ENCODE measurements at regions not wholly inside any gene's neighbourhood (a gene's known extent, or its start where the extent isn't known, plus 50 kb on each side); places are given as distances from the start of the nearest gene placed in this dataset.

DNA sequence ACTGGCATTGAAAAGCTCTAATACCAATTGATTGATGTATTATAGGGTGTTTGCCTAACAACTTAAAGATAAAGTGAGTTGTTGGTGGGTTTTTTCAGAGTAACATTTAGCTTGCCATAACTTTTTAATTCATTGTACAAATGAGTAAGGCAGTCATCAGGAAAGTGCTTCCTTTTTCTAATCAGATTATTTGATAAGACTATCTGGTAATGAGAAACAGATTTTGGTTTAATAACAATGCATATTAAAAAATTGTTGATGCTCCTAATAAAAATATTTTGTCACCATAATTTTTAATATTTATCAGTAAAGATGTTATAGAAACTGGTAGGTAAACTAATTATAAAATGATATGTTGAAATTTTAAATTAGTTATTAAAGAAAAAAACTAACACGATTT is 51.3 kb downstream of the BLTP1 start:
- H3K27me3 ChIP-seq (ENCODE audit: control insufficient read depth, insufficient read depth, low read length): no peaks in the 10 kb centered on the region
- no peak overlapping the region for H3K27ac ChIP-seq (ENCODE audit: insufficient read depth, low read length, poor library complexity, severe bottlenecking)
- DNase-seq (no peak), ATAC-seq (ENCODE audit: low read depth in 2 of 2) (no peak)
- Mint-ChIP-seq H3K27ac (no peak overlapping the region), H3K4me3 (no peak overlapping the region), H3K4me1 (peaks cover 0 to 10% (median 5%) of the 10 kb centered on the region in 4 donors), H3K9me3 (no peaks in the 10 kb centered on the region), H3K36me3 (peaks cover 46% of the 10 kb centered on the region), H3K27me3 (no peaks in the 10 kb centered on the region)
- no peak overlapping the region for H3K4me3 ChIP-seq (ENCODE audit: low read depth, low read length)
- H3K4me1 ChIP-seq (ENCODE audit: control insufficient read depth, insufficient read depth, low read length, poor library complexity, severe bottlenecking): no peaks in the 10 kb centered on the region
- peaks cover 64% of the 10 kb centered on the region for H3K36me3 ChIP-seq (ENCODE audit: control insufficient read depth, insufficient read depth, low read length)
- H3K9me3 ChIP-seq (ENCODE audit: control insufficient read depth in 2 of 2, low read length in 2 of 2): no peaks in the 10 kb centered on the region

DNA sequence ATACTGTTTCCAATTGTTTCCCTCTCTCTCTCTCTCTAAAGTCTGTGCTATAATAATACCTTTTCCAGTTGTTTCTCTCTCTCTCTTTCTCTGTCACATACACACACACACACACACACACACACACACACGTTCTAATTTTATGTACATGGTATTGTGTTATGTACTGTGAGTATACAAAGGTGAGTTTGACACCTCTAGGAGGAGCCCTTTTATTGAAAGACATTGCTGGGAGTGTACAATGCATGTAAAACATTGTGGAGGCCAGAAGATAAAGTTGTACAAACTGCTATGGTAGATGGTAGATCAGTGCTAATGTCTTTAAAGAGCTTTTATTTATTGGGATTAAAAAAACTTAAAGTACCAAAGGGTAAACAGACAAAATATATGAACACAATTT is 53.6 kb downstream of the BLTP1 start:
- H3K36me3 Mint-ChIP-seq: peaks cover 37% of the 10 kb centered on the region
- Histone ChIP-seq H3K4me3 (ENCODE audit: low read depth, low read length) (no peak overlapping the region), H3K9me3 (ENCODE audit: control insufficient read depth in 2 of 2, low read length in 2 of 2) (no peaks in the 10 kb centered on the region), H3K27me3 (ENCODE audit: control insufficient read depth, insufficient read depth, low read length) (no peaks in the 10 kb centered on the region), H3K36me3 (ENCODE audit: control insufficient read depth, insufficient read depth, low read length) (peaks cover 65% of the 10 kb centered on the region), H3K27ac (ENCODE audit: insufficient read depth, low read length, poor library complexity, severe bottlenecking) (no peak overlapping the region), H3K4me1 (ENCODE audit: control insufficient read depth, insufficient read depth, low read length, poor library complexity, severe bottlenecking) (no peaks in the 10 kb centered on the region)
- no peaks in the 10 kb centered on the region for H3K9me3 Mint-ChIP-seq
- no peak overlapping the region for H3K27ac Mint-ChIP-seq
- ATAC-seq (ENCODE audit: low read depth in 2 of 2) (no peak), DNase-seq (peak in 1 of 3 donors; percentile 13)
- no peak overlapping the region for H3K4me3 Mint-ChIP-seq
- H3K4me1 Mint-ChIP-seq: peaks cover 0 to 8% (median 2%) of the 10 kb centered on the region in 4 donors
- H3K27me3 Mint-ChIP-seq: no peaks in the 10 kb centered on the region

GRCh38 chr4:122212880-122213279 is 60.7 kb downstream of the BLTP1 start:
- peak in 1 of 3 donors; percentile 25 for DNase-seq
- Mint-ChIP-seq H3K9me3 (peaks cover 0 to 4% (median 0%) of the 10 kb centered on the region in 7 donors), H3K27me3 (no peaks in the 10 kb centered on the region), H3K4me3 (no peak overlapping the region), H3K27ac (no peak overlapping the region), H3K4me1 (peaks cover 14 to 31% (median 19%) of the 10 kb centered on the region in 4 donors), H3K36me3 (peaks cover 48% of the 10 kb centered on the region)
- Histone ChIP-seq H3K36me3 (ENCODE audit: control insufficient read depth, insufficient read depth, low read length) (peaks cover 56% of the 10 kb centered on the region), H3K27ac (ENCODE audit: insufficient read depth, low read length, poor library complexity, severe bottlenecking) (no peak overlapping the region), H3K27me3 (ENCODE audit: control insufficient read depth, insufficient read depth, low read length) (no peaks in the 10 kb centered on the region), H3K4me3 (ENCODE audit: low read depth, low read length) (no peak overlapping the region), H3K4me1 (ENCODE audit: control insufficient read depth, insufficient read depth, low read length, poor library complexity, severe bottlenecking) (no peaks in the 10 kb centered on the region), H3K9me3 (ENCODE audit: control insufficient read depth in 2 of 2, low read length in 2 of 2) (no peaks in the 10 kb centered on the region)
- ATAC-seq (ENCODE audit: low read depth in 2 of 2): no peak

GRCh38 chr4:122218762-122219161 is 66.6 kb downstream of the BLTP1 start:
- no peak for ATAC-seq (ENCODE audit: low read depth in 2 of 2)

GRCh38 chr4:122219356-122219755 is 67.2 kb downstream of the BLTP1 start:
- ATAC-seq (ENCODE audit: low read depth in 2 of 2) (no peak), DNase-seq (no peak)
- Histone ChIP-seq H3K9me3 (ENCODE audit: control insufficient read depth in 2 of 2, low read length in 2 of 2) (no peaks in the 10 kb centered on the region), H3K36me3 (ENCODE audit: control insufficient read depth, insufficient read depth, low read length) (peaks cover 48% of the 10 kb centered on the region), H3K4me3 (ENCODE audit: low read depth, low read length) (no peak overlapping the region), H3K27me3 (ENCODE audit: control insufficient read depth, insufficient read depth, low read length) (no peaks in the 10 kb centered on the region), H3K4me1 (ENCODE audit: control insufficient read depth, insufficient read depth, low read length, poor library complexity, severe bottlenecking) (peaks cover 9% of the 10 kb centered on the region), H3K27ac (ENCODE audit: insufficient read depth, low read length, poor library complexity, severe bottlenecking) (no peak overlapping the region)
- Mint-ChIP-seq H3K9me3 (peaks cover 0 to 4% (median 0%) of the 10 kb centered on the region in 7 donors), H3K4me3 (no peak overlapping the region), H3K27ac (peak overlapping the region in 1 of 3 donors; percentile 76), H3K4me1 (peaks cover 28 to 48% (median 37%) of the 10 kb centered on the region in 4 donors), H3K27me3 (no peaks in the 10 kb centered on the region), H3K36me3 (peaks cover 55% of the 10 kb centered on the region)

More at GRCh38 chr4:122218762-122219161, 66.6 kb downstream of the BLTP1 start:
- Mint-ChIP-seq H3K4me3 (no peak overlapping the region), H3K27me3 (no peaks in the 10 kb centered on the region), H3K9me3 (peaks cover 0 to 4% (median 0%) of the 10 kb centered on the region in 7 donors), H3K27ac (no peak overlapping the region), H3K36me3 (peaks cover 55% of the 10 kb centered on the region), H3K4me1 (peaks cover 24 to 48% (median 37%) of the 10 kb centered on the region in 4 donors)
- H3K27ac ChIP-seq (ENCODE audit: insufficient read depth, low read length, poor library complexity, severe bottlenecking): no peak overlapping the region
- H3K36me3 ChIP-seq (ENCODE audit: control insufficient read depth, insufficient read depth, low read length): peaks cover 46% of the 10 kb centered on the region
- no peaks in the 10 kb centered on the region for H3K27me3 ChIP-seq (ENCODE audit: control insufficient read depth, insufficient read depth, low read length)
- no peaks in the 10 kb centered on the region for H3K9me3 ChIP-seq (ENCODE audit: control insufficient read depth in 2 of 2, low read length in 2 of 2)
- H3K4me3 ChIP-seq (ENCODE audit: low read depth, low read length): no peak overlapping the region
- peaks cover 9% of the 10 kb centered on the region for H3K4me1 ChIP-seq (ENCODE audit: control insufficient read depth, insufficient read depth, low read length, poor library complexity, severe bottlenecking)
- DNase-seq: peak in 1 of 3 donors; percentile 20

- DNase-seq: peak in 2 of 3 donors; percentile 14 to 61
- H3K4me1 Mint-ChIP-seq: peaks cover 23 to 41% (median 37%) of the 10 kb centered on the region in 4 donors
- H3K36me3 Mint-ChIP-seq: peaks cover 49% of the 10 kb centered on the region
- no peaks in the 10 kb centered on the region for H3K9me3 Mint-ChIP-seq
- H3K36me3 ChIP-seq (ENCODE audit: control insufficient read depth, insufficient read depth, low read length): peaks cover 53% of the 10 kb centered on the region
- H3K4me1 ChIP-seq (ENCODE audit: control insufficient read depth, insufficient read depth, low read length, poor library complexity, severe bottlenecking): peaks cover 9% of the 10 kb centered on the region
- no peaks in the 10 kb centered on the region for H3K27me3 ChIP-seq (ENCODE audit: control insufficient read depth, insufficient read depth, low read length)
- ATAC-seq (ENCODE audit: low read depth in 2 of 2): peak; percentile 52 to 66
- H3K27ac Mint-ChIP-seq: peak overlapping the region; percentile 86 to 94 (median 89)
- H3K4me3 ChIP-seq (ENCODE audit: low read depth, low read length): no peak overlapping the region
- no peaks in the 10 kb centered on the region for H3K27me3 Mint-ChIP-seq
- peak overlapping the region; percentile 68 for H3K27ac ChIP-seq (ENCODE audit: insufficient read depth, low read length, poor library complexity, severe bottlenecking)
- H3K4me3 Mint-ChIP-seq: peak overlapping the region in 1 of 4 donors; percentile 45
- H3K9me3 ChIP-seq (ENCODE audit: control insufficient read depth in 2 of 2, low read length in 2 of 2): no peaks in the 10 kb centered on the region
These were observed 69.2 kb downstream of the BLTP1 start for GRCh38 chr4:122221322-122221721.

DNA sequence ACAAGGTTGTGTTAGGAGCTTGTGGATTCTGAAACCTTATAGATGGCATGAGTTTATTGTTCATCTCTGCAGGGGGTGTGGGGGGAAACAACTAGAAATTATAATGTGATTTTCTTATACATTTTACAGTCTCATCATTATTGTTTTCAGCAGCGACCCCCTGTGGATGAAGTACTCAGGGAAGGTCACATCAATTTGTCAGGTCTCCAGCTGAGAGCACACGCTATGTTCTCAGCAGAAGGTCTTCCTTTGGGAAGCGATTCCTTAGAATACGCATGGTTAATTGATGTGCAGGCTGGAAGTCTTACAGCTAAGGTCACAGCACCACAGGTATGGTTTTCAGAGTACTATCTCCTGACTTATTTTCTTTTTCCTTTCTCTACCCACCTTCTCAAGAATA is 72.2 kb downstream of the BLTP1 start:
- H3K36me3 ChIP-seq (ENCODE audit: control insufficient read depth, insufficient read depth, low read length): peaks cover 61% of the 10 kb centered on the region
- H3K4me1 ChIP-seq (ENCODE audit: control insufficient read depth, insufficient read depth, low read length, poor library complexity, severe bottlenecking): peaks cover 9% of the 10 kb centered on the region
- no peaks in the 10 kb centered on the region for H3K9me3 Mint-ChIP-seq

GRCh38 chr4:122227202-122227601 is 75.1 kb downstream of the BLTP1 start:
- no peak overlapping the region for H3K27ac ChIP-seq (ENCODE audit: insufficient read depth, low read length, poor library complexity, severe bottlenecking)
- H3K36me3 Mint-ChIP-seq: peaks cover 43% of the 10 kb centered on the region
- H3K4me1 Mint-ChIP-seq: peaks cover 4 to 19% (median 9%) of the 10 kb centered on the region in 4 donors
- DNase-seq (no peak), ATAC-seq (ENCODE audit: low read depth in 2 of 2) (no peak)
- H3K4me3 ChIP-seq (ENCODE audit: low read depth, low read length): no peak overlapping the region
- no peaks in the 10 kb centered on the region for H3K4me1 ChIP-seq (ENCODE audit: control insufficient read depth, insufficient read depth, low read length, poor library complexity, severe bottlenecking)
- H3K27me3 ChIP-seq (ENCODE audit: control insufficient read depth, insufficient read depth, low read length): no peaks in the 10 kb centered on the region
- no peak overlapping the region for H3K4me3 Mint-ChIP-seq
- H3K36me3 ChIP-seq (ENCODE audit: control insufficient read depth, insufficient read depth, low read length): peaks cover 65% of the 10 kb centered on the region
- H3K9me3 ChIP-seq (ENCODE audit: control insufficient read depth in 2 of 2, low read length in 2 of 2): no peaks in the 10 kb centered on the region
- no peaks in the 10 kb centered on the region for H3K9me3 Mint-ChIP-seq
- no peaks in the 10 kb centered on the region for H3K27me3 Mint-ChIP-seq
- no peak overlapping the region for H3K27ac Mint-ChIP-seq

More for the DNA sequence above, 72.2 kb downstream of the BLTP1 start:
- Histone ChIP-seq H3K4me3 (ENCODE audit: low read depth, low read length) (no peak overlapping the region), H3K9me3 (ENCODE audit: control insufficient read depth in 2 of 2, low read length in 2 of 2) (no peaks in the 10 kb centered on the region), H3K27ac (ENCODE audit: insufficient read depth, low read length, poor library complexity, severe bottlenecking) (no peak overlapping the region), H3K27me3 (ENCODE audit: control insufficient read depth, insufficient read depth, low read length) (no peaks in the 10 kb centered on the region)
- Mint-ChIP-seq H3K27me3 (no peaks in the 10 kb centered on the region), H3K4me3 (no peak overlapping the region), H3K4me1 (peaks cover 15 to 30% (median 24%) of the 10 kb centered on the region in 4 donors), H3K27ac (peak overlapping the region in 1 of 3 donors; percentile 29), H3K36me3 (peaks cover 39% of the 10 kb centered on the region)
- DNase-seq (peak in 1 of 3 donors; percentile 21), ATAC-seq (ENCODE audit: low read depth in 2 of 2) (no peak)

All from CD4-positive, CD25-positive, alpha-beta regulatory T cell (primary cell).